ENCODE measurements at regions not wholly inside any gene's neighbourhood (a gene's known extent, or its start where the extent isn't known, plus 50 kb on each side); places are given as distances from the start of the nearest gene placed in this dataset.

- Histone ChIP-seq H3K4me3 (no peak overlapping the region), H3K27me3 (no peaks in the 10 kb centered on the region), H3K9me3 (no peaks in the 10 kb centered on the region), H3K36me3 (no peaks in the 10 kb centered on the region), H3K27ac (no peak overlapping the region), H3K4me1 (ENCODE audit: insufficient read depth) (peaks cover 8% of the 10 kb centered on the region)
- peak in 4 of 5 donors; percentile 52 to 69 (median 56) for DNase-seq
- TF ChIP-seq CTCF (IDR thresholded peaks at IDR 0.05) (no peak), EP300 (IDR thresholded peaks at IDR 0.05) (no peak), POLR2A (IDR thresholded peaks at IDR 0.05) (no peak)
- intact Hi-C loops (cut with DNase I), result no loop called here
- WGBS, 3 donors, result 43 to 56% (median 50%) methylated on average over 3 of the region's 3 CpGs
Observed at GRCh38 chr13:97108530-97108900, 113.6 kb upstream of the MBNL2 start.

DNA sequence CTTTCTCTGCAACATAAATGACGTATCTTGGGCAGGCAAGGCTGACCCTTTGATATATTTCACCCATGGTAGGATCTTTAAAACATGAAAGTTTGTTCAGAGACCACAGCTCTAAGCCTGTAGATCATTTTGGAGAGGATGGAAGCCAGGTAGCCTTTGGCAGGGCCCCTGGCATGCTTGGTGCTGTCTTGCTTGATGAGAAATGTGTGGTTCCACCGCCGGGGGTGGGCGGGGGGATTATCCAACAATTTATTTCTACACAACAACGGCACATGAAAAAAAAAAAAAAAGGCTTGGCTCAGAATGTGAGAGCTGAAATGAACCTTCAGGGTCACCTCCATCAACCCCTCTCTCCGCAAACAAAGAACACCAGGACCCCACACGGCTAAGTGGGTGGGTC, 112.9 kb upstream of the MBNL2 start:
- Histone ChIP-seq H3K4me1 (ENCODE audit: insufficient read depth) (peaks cover 12% of the 10 kb centered on the region), H3K9me3 (no peaks in the 10 kb centered on the region), H3K4me3 (no peak overlapping the region), H3K27ac (peak overlapping the region in 1 of 2 donors; percentile 27), H3K36me3 (no peaks in the 10 kb centered on the region), H3K27me3 (no peaks in the 10 kb centered on the region)
- DNase-seq, result peak in 2 of 5 donors; percentile 26 to 30
- no peak for TF ChIP-seq CTCF (IDR thresholded peaks at IDR 0.05)
- no peak for TF ChIP-seq EP300 (IDR thresholded peaks at IDR 0.05)
- no peak for TF ChIP-seq POLR2A (IDR thresholded peaks at IDR 0.05)
- intact Hi-C loops (cut with DNase I), result no loop called here
- WGBS, 3 donors, result 49 to 62% (median 53%) methylated on average over 7 of the region's 7 CpGs

GRCh38 chr13:97109841-97110492, 112.2 kb upstream of the MBNL2 start:
- no peak overlapping the region for H3K4me3 ChIP-seq
- TF ChIP-seq CTCF (IDR thresholded peaks at IDR 0.05) (peak; percentile 93 to 98 (median 94)), POLR2A (IDR thresholded peaks at IDR 0.05) (no peak), EP300 (IDR thresholded peaks at IDR 0.05) (peak; percentile 19)
- no peaks in the 10 kb centered on the region for H3K36me3 ChIP-seq
- peak; percentile 85 to 94 (median 91) for DNase-seq
- WGBS, 3 donors, result 14 to 15% (median 14%) methylated on average over 34 of the region's 34 CpGs
- peaks cover 18% of the 10 kb centered on the region for H3K4me1 ChIP-seq (ENCODE audit: insufficient read depth)
- H3K9me3 ChIP-seq, result no peaks in the 10 kb centered on the region
- H3K27ac ChIP-seq, result peak overlapping the region in 1 of 2 donors; percentile 27
- no peaks in the 10 kb centered on the region for H3K27me3 ChIP-seq
- intact Hi-C loops (cut with DNase I), result loop anchor here (5.0 to 10.0 kb wide), 6 partner anchors 105 to 252 kb away; partner anchors contain the start of gene MBNL2 (in 2 of the 4)

DNA sequence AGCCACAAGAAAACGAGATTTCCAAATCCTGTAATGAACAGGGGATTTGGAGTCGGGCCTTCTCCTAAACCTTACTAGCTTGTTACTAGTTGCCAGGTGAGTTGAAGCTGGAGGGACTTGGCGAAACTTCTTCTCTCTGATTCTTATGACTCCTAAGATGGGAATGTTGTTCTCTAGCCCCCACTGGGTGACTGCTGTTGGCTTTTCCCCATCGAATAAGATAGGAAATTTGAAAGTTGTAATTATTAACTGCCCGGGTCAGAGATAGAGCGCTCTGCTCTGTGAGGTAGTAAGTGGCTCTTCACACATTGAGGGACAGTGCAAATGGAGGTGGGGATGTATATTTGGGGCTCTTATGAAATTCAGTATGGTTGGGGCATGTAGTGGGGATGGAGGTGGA, 111.2 kb upstream of the MBNL2 start:
- intact Hi-C loops (cut with DNase I), result loop anchor here (5.0 to 10.0 kb wide), 6 partner anchors 104 to 251 kb away; partner anchors contain the start of gene MBNL2 (in 2 of the 4)
- DNase-seq, result no peak
- WGBS, 3 donors, result 82 to 91% (median 84%) methylated on average over 6 of the region's 6 CpGs
- peaks cover 24% of the 10 kb centered on the region for H3K4me1 ChIP-seq (ENCODE audit: insufficient read depth)
- no peak overlapping the region for H3K27ac ChIP-seq
- TF ChIP-seq CTCF (IDR thresholded peaks at IDR 0.05) (no peak), POLR2A (IDR thresholded peaks at IDR 0.05) (no peak), EP300 (IDR thresholded peaks at IDR 0.05) (no peak)
- H3K36me3 ChIP-seq, result no peaks in the 10 kb centered on the region
- no peak overlapping the region for H3K4me3 ChIP-seq
- H3K9me3 ChIP-seq, result no peaks in the 10 kb centered on the region
- H3K27me3 ChIP-seq, result no peaks in the 10 kb centered on the region

Measured in ovary (tissue), 7 donors.